SK-N-SH (cell line): ENCODE measurements at regions not wholly inside any gene's neighbourhood (a gene's known extent, or its start where the extent isn't known, plus 50 kb on each side); places are given as distances from the start of the nearest gene placed in this dataset.

Experiments used
- CTCF ChIA-PET: fragments of 300-600, 350-600 bp; formaldehyde crosslinking; extraction: SDS; loops from one replicate; lab custom pipeline; 2021; lab: Yijun Ruan, JAX
- POLR2A ChIA-PET: fragments of 350-600 bp; sonication (Branson Sonifier 250); formaldehyde crosslinking; extraction: SDS; loops from one replicate; lab custom pipeline; 2020; ENCODE audit warnings: antibody characterized with exemption, inconsistent platforms; lab: Yijun Ruan, JAX
- DNase-seq: peaks from one replicate; pipeline ENCODE4 v3.0.0; 2012
- H2AFZ ChIP-seq: fragments of 200-600 bp; sonication (generic); 2 replicates; pipeline ENCODE4 v1.8.1; 2016; ENCODE audit warnings: antibody characterized with exemption, mild to moderate bottlenecking, low read depth
- H3F3A ChIP-seq: fragments of 200-600 bp; sonication (generic); replicated peaks from 2 replicates; pipeline ENCODE3; 2016; ENCODE audit warnings: antibody characterized with exemption, mild to moderate bottlenecking; ENCODE audit not compliant: insufficient read depth
- H3K27ac ChIP-seq, 2 experiments: fragments of 200-500 bp in 1 of 2; fragments of 200-600 bp in 1 of 2; sonication (Bioruptor generic) in 1 of 2; sonication (generic), shearing (Covaris generic) in 1 of 2; 2 replicates each; pipeline versions ENCODE4 v1.5.1 to v1.6.1; 2014 to 2016; ENCODE audit warnings: low read depth in 2 of 2, inconsistent platforms in 1 of 2, low read length in 1 of 2, mild to moderate bottlenecking in 1 of 2, mixed read lengths in 1 of 2
- H3K27me3 ChIP-seq: fragments of 200-600 bp; sonication (generic), shearing (Covaris generic); 2 replicates; pipeline ENCODE4 v1.6.1; 2016; ENCODE audit warnings: mixed run types; ENCODE audit not compliant: insufficient read depth
- H3K36me3 ChIP-seq, 2 experiments: fragments of 200-500 bp in 1 of 2; fragments of 200-600 bp in 1 of 2; sonication (Bioruptor generic) in 1 of 2; sonication (generic) in 1 of 2; replicated peaks in 1 of 2; 2 replicates each; pipeline versions ENCODE3 to v1.5.1; 2014 to 2016; ENCODE audit warnings: low read length in 1 of 2, mild to moderate bottlenecking in 1 of 2; ENCODE audit not compliant: insufficient read depth in 2 of 2, control insufficient read depth in 1 of 2
- H3K4me1 ChIP-seq, 2 experiments: fragments of 200-500 bp in 1 of 2; fragments of 200-600 bp in 1 of 2; sonication (Bioruptor generic) in 1 of 2; sonication (generic), shearing (Covaris generic) in 1 of 2; 2 replicates each; pipeline versions ENCODE4 v1.5.1 to v1.6.1; 2014 to 2016; ENCODE audit warnings: low read depth in 1 of 2, low read length in 1 of 2, mixed run types in 1 of 2; ENCODE audit not compliant: insufficient read depth in 2 of 2, control insufficient read depth in 1 of 2
- H3K4me2 ChIP-seq: fragments of 200-600 bp; sonication (generic), shearing (Covaris generic); 2 replicates; pipeline ENCODE4 v1.6.1; 2017; ENCODE audit warnings: mixed run types
- H3K4me3 ChIP-seq, 2 experiments: fragments of 200-500 bp in 1 of 2; fragments of 200-600 bp in 1 of 2; sonication (Bioruptor generic) in 1 of 2; sonication (generic), shearing (Covaris generic) in 1 of 2; 2 replicates each; pipeline versions ENCODE4 v1.5.1 to v1.8.1; 2014 to 2016; ENCODE audit warnings: low read depth in 2 of 2, inconsistent platforms in 1 of 2, low read length in 1 of 2, mild to moderate bottlenecking in 1 of 2, mixed read lengths in 1 of 2, moderate library complexity in 1 of 2
- H3K79me2 ChIP-seq: fragments of 200-600 bp; sonication (generic); 2 replicates; pipeline ENCODE4 v1.8.1; 2017; ENCODE audit warnings: mild to moderate bottlenecking; ENCODE audit not compliant: insufficient read depth
- H3K9ac ChIP-seq: fragments of 200-600 bp; sonication (generic); 2 replicates; pipeline ENCODE4 v1.6.1; 2017; ENCODE audit warnings: mixed run types
- H3K9me2 ChIP-seq: fragments of 200-600 bp; sonication (generic); 2 replicates; pipeline ENCODE4 v1.6.1; 2017; ENCODE audit warnings: mixed run types
- H3K9me3 ChIP-seq: fragments of 200-600 bp; sonication (generic); 2 replicates; pipeline ENCODE4 v1.6.1; 2017; ENCODE audit warnings: mixed run types, mild to moderate bottlenecking, moderate library complexity
- H4K20me1 ChIP-seq: fragments of 200-600 bp; sonication (generic); 2 replicates; pipeline ENCODE4 v1.6.1; 2017; ENCODE audit warnings: mild to moderate bottlenecking, mixed run types; ENCODE audit not compliant: insufficient read depth
- CHD2 ChIP-seq: fragments of 150-350 bp; IDR thresholded peaks from 2 replicates; pipeline ENCODE4 v1.6.1; 2018; ENCODE audit warnings: low read length; ENCODE audit not compliant: partially characterized antibody
- ELF1 ChIP-seq: IDR thresholded peaks from 2 replicates; pipeline ENCODE4 v1.4.0; 2012
- EP300 ChIP-seq, 2 experiments: IDR thresholded peaks; 2 replicates each; pipeline versions ENCODE4 v1.4.0 to v1.6.1; 2012; ENCODE audit warnings: borderline replicate concordance in 1 of 2, low read depth in 1 of 2, low read length in 1 of 2
- EZH2phosphoT487 ChIP-seq: fragments of 200-600 bp; sonication (generic); IDR thresholded peaks from 2 replicates; pipeline ENCODE4 v1.6.1; 2017; ENCODE audit warnings: low read depth, mixed run types, mild to moderate bottlenecking, antibody characterized with exemption, moderate library complexity, borderline replicate concordance
- FOXJ3 ChIP-seq: sonication (generic); formaldehyde crosslinking; IDR thresholded peaks from 2 replicates; pipeline ENCODE4 v1.5.1; 2020; ENCODE audit warnings: mild to moderate bottlenecking, missing genetic modification reagents
- GABPA ChIP-seq: IDR thresholded peaks from 2 replicates; pipeline ENCODE4 v1.4.0; 2012; ENCODE audit warnings: low read depth, mild to moderate bottlenecking
- JUND ChIP-seq: IDR thresholded peaks from 2 replicates; pipeline ENCODE4 v1.4.0; 2012
- MEF2A ChIP-seq: IDR thresholded peaks from 2 replicates; pipeline ENCODE4 v1.4.0; 2012; ENCODE audit warnings: low read depth, borderline replicate concordance
- POLR2AphosphoS5 ChIP-seq: IDR thresholded peaks from 2 replicates; pipeline ENCODE4 v1.6.1; 2012; ENCODE audit warnings: low read depth, low read length
- RAD21 ChIP-seq: IDR thresholded peaks from 2 replicates; pipeline ENCODE4 v1.6.1; 2012; ENCODE audit warnings: mild to moderate bottlenecking, low read length
- RCOR1 ChIP-seq: fragments of 150-350 bp; IDR thresholded peaks from 2 replicates; pipeline ENCODE4 v1.6.1; 2017; ENCODE audit warnings: antibody characterized with exemption, low read length
- RFX5 ChIP-seq: IDR thresholded peaks from 2 replicates; pipeline ENCODE4 v1.6.1; 2012; ENCODE audit warnings: mild to moderate bottlenecking, improper control_type of control experiment, low read length
- SIN3A ChIP-seq: IDR thresholded peaks from 2 replicates; pipeline ENCODE4 v1.6.1; 2012; ENCODE audit warnings: low read depth, mild to moderate bottlenecking, low read length, moderate library complexity, borderline replicate concordance
- SMC3 ChIP-seq: IDR thresholded peaks from 2 replicates; pipeline ENCODE4 v1.6.1; 2012; ENCODE audit warnings: low read depth, low read length, improper control_type of control experiment
- TAF1 ChIP-seq: IDR thresholded peaks from 2 replicates; pipeline ENCODE4 v1.6.1; 2012; ENCODE audit warnings: low read depth, mild to moderate bottlenecking, low read length, moderate library complexity, borderline replicate concordance
- YY1 ChIP-seq: IDR thresholded peaks from 2 replicates; pipeline ENCODE4 v1.4.0; 2012; ENCODE audit warnings: low read depth, mild to moderate bottlenecking
- WGBS: methylation state at CpG from one replicate; pipeline ENCODE4 v1.1.6; 2017; ENCODE audit warnings: low lambda C conversion rate; 5-methylcytosine and 5-hydroxymethylcytosine counted together
- TF ChIP-seq, protein P1 (sequence below): fragments of 200-600 bp; sonication (generic); IDR thresholded peaks from 2 replicates; pipeline ENCODE4 v1.6.1; 2017; ENCODE audit warnings: antibody characterized with exemption, mild to moderate bottlenecking, moderate library complexity
- TF ChIP-seq, protein P2 (sequence below): IDR thresholded peaks from 2 replicates; pipeline ENCODE4 v1.6.1; 2012; ENCODE audit warnings: mild to moderate bottlenecking, low read depth, low read length, moderate library complexity
- TF ChIP-seq, protein P3 (sequence below): IDR thresholded peaks from 2 replicates; pipeline ENCODE4 v1.4.0; 2012; ENCODE audit warnings: low read depth, borderline replicate concordance

DNA sequence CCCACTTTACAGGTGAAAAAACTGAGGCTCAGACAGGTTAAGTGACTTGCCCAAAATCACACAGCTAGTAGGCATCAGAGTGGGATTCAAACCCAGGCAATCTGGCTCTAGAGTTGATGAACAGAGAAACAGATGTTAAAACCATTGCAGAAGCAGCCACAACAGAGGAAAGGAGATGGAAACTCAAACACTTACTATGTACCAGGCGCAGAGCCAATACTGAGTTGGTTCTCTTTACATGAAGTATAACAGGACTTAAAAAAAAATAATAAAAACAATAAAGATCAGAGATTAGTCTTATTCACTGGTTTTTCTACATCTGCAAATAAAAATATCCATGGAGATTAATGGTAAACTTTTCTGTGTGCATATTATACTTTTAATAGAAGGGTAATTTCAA is 84.9 kb upstream of the SPATA12 start:
- ChIA-PET POLR2A (no interaction called here), CTCF (interaction anchor here (1.3 to 1.8 kb wide), 2 partner anchors 20 to 174 kb away, joined by 4 to 5 read pairs; partner anchors contain the start of gene ARHGEF3)
- Histone ChIP-seq H4K20me1 (no peaks in the 10 kb centered on the region), H3K79me2 (no peaks in the 10 kb centered on the region), H3F3A (peaks cover 7% of the 10 kb centered on the region), H3K9me3 (no peaks in the 10 kb centered on the region), H2AFZ (no peak overlapping the region), H3K4me3 (no peak overlapping the region), H3K9ac (no peak overlapping the region), H3K9me2 (no peaks in the 10 kb centered on the region), H3K4me2 (no peak overlapping the region), H3K36me3 (no peaks in the 10 kb centered on the region), H3K4me1 (peaks cover 0 to 22% of the 10 kb centered on the region in 2 experiments; a peak in 2 of 4 replicates), H3K27me3 (no peaks in the 10 kb centered on the region), H3K27ac (no peak overlapping the region)
- WGBS = 95% methylated on average over 1 of the region's 1 CpG
- DNase-seq = no peak
- TF ChIP-seq JUND (no peak), TAF1 (no peak), RCOR1 (no peak), YY1 (no peak), EZH2phosphoT487 (no peak), EP300 (IDR thresholded peaks at IDR 0.05; ENCODE audit: borderline replicate concordance in 1 of 2, low read depth in 1 of 2, low read length in 1 of 2) (no peak), CHD2 (no peak), ELF1 (no peak), SIN3A (no peak), RFX5 (no peak), MEF2A (no peak), GABPA (no peak), POLR2AphosphoS5 (no peak), FOXJ3 (CRISPR knock-in tag) (no peak), SMC3 (no peak), RAD21 (no peak)
- TF ChIP-seq, protein P1, sequence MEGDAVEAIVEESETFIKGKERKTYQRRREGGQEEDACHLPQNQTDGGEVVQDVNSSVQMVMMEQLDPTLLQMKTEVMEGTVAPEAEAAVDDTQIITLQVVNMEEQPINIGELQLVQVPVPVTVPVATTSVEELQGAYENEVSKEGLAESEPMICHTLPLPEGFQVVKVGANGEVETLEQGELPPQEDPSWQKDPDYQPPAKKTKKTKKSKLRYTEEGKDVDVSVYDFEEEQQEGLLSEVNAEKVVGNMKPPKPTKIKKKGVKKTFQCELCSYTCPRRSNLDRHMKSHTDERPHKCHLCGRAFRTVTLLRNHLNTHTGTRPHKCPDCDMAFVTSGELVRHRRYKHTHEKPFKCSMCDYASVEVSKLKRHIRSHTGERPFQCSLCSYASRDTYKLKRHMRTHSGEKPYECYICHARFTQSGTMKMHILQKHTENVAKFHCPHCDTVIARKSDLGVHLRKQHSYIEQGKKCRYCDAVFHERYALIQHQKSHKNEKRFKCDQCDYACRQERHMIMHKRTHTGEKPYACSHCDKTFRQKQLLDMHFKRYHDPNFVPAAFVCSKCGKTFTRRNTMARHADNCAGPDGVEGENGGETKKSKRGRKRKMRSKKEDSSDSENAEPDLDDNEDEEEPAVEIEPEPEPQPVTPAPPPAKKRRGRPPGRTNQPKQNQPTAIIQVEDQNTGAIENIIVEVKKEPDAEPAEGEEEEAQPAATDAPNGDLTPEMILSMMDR = no peak
- TF ChIP-seq, protein P2, sequence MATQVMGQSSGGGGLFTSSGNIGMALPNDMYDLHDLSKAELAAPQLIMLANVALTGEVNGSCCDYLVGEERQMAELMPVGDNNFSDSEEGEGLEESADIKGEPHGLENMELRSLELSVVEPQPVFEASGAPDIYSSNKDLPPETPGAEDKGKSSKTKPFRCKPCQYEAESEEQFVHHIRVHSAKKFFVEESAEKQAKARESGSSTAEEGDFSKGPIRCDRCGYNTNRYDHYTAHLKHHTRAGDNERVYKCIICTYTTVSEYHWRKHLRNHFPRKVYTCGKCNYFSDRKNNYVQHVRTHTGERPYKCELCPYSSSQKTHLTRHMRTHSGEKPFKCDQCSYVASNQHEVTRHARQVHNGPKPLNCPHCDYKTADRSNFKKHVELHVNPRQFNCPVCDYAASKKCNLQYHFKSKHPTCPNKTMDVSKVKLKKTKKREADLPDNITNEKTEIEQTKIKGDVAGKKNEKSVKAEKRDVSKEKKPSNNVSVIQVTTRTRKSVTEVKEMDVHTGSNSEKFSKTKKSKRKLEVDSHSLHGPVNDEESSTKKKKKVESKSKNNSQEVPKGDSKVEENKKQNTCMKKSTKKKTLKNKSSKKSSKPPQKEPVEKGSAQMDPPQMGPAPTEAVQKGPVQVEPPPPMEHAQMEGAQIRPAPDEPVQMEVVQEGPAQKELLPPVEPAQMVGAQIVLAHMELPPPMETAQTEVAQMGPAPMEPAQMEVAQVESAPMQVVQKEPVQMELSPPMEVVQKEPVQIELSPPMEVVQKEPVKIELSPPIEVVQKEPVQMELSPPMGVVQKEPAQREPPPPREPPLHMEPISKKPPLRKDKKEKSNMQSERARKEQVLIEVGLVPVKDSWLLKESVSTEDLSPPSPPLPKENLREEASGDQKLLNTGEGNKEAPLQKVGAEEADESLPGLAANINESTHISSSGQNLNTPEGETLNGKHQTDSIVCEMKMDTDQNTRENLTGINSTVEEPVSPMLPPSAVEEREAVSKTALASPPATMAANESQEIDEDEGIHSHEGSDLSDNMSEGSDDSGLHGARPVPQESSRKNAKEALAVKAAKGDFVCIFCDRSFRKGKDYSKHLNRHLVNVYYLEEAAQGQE = no peak
- TF ChIP-seq, protein P3, sequence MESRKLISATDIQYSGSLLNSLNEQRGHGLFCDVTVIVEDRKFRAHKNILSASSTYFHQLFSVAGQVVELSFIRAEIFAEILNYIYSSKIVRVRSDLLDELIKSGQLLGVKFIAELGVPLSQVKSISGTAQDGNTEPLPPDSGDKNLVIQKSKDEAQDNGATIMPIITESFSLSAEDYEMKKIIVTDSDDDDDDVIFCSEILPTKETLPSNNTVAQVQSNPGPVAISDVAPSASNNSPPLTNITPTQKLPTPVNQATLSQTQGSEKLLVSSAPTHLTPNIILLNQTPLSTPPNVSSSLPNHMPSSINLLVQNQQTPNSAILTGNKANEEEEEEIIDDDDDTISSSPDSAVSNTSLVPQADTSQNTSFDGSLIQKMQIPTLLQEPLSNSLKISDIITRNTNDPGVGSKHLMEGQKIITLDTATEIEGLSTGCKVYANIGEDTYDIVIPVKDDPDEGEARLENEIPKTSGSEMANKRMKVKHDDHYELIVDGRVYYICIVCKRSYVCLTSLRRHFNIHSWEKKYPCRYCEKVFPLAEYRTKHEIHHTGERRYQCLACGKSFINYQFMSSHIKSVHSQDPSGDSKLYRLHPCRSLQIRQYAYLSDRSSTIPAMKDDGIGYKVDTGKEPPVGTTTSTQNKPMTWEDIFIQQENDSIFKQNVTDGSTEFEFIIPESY = no peak
